HG03108 (cell line): ENCODE measurements at regions not wholly inside any gene's neighbourhood (a gene's known extent, or its start where the extent isn't known, plus 50 kb on each side); places are given as distances from the start of the nearest gene placed in this dataset.
"Not testable (repeated sequence)": the region's sequence is repeated elsewhere in the genome, so short reads cannot be mapped to it uniquely, and the experiment has no call there.

ENCODE experiments used
- ATAC-seq: cut with Tn5 transposase; IDR thresholded peaks from one replicate; pipeline ENCODE4 v1.9.1; 2021; ENCODE audit warnings: moderate library complexity; ENCODE audit not compliant: unreplicated experiment

DNA sequence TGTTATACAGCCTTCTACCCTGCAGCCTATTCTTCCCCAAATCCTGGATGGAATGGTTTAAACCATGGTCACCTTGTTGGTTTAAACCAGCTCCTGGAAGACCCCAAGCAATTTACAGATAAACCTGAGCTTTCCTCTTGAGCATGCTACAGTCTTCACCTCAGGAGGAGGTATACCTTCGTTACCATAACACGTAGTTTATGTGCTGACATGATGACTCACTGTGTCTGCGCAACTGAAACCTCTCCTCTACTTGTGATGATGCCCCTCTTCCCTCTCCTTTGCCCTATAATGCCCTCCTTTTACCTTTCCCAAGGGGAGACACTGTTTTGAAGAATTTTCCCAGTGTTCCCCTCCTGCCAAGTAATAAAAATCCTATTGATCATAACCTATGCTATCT lies 457.3 kb upstream of the RGS18 start:
- no peak for ATAC-seq

DNA sequence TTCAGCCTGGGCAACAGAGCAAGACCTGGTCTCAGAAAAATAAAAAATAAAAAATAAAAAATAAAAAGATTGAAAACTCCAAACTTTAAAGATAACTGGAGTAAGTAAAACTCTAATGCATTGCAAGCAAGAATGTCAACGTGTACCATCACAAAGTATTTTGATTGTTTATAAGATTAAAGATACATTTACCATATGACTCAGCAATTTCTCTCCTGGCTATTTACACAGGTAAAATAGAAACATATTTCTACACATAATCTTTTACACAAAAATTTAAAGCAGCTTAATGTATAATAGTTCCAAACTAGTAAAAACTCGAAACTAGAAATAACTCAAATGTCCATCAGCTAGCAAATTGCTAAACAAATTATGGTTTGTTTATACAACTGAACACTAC lies 456.1 kb upstream of the RGS18 start:
- no peak for ATAC-seq

- ATAC-seq: no peak
These were observed 451.0 kb upstream of the RGS18 start for GRCh38 chr1:191707288-191707687.

- no peak for ATAC-seq
These were observed 449.0 kb upstream of the RGS18 start for GRCh38 chr1:191709215-191709614.

- no peak for ATAC-seq
These were observed 446.3 kb upstream of the RGS18 start for GRCh38 chr1:191711961-191712360.

- ATAC-seq: no peak
These were observed 443.4 kb upstream of the RGS18 start for GRCh38 chr1:191714845-191715244.

GRCh38 chr1:191729742-191730141 lies 428.5 kb upstream of the RGS18 start:
- ATAC-seq: no peak

- ATAC-seq: not testable (repeated sequence)
These were observed 426.5 kb upstream of the RGS18 start for GRCh38 chr1:191731608-191732302.

DNA sequence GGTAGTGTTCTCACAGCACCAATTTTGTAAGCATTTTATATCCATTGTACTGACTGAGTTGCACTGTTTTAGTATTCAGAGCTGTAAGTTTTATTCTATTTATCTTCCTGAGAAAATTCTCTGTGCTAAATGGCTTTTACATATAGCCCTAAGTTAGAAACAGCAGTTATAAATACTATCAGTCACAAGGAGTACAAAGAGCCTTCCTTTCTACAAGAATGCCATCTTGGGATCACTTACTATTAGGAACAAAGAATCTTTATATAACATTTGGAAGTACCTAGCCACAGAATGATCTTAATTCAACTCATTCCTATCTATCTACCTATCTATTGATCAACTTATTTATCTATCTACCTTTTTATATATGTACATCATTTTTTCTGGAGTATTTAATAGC lies 423.9 kb upstream of the RGS18 start:
- no peak for ATAC-seq

GRCh38 chr1:191739544-191739943 lies 418.7 kb upstream of the RGS18 start:
- ATAC-seq: no peak

- no peak for ATAC-seq
These were observed 405.9 kb upstream of the RGS18 start for GRCh38 chr1:191752342-191752741.

DNA sequence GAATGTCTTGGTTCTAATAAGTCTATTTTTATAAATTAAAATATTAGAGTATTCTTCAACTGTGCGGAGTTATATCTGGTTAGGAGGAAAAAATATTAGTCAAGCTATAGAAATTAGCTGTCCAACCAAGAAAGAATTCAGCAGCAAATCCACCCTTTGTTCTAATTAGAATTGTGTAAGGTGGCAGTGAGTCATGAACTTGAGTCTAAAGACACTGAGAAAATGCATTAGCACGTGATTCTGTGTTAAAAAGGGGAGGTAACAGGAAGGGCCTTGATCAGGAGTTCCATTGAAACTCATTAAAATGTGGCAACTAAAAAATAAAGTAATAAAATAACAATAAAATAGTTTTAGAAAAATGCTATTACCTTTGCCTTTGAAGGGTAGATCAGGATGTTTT lies 398.2 kb upstream of the RGS18 start:
- no peak for ATAC-seq

DNA sequence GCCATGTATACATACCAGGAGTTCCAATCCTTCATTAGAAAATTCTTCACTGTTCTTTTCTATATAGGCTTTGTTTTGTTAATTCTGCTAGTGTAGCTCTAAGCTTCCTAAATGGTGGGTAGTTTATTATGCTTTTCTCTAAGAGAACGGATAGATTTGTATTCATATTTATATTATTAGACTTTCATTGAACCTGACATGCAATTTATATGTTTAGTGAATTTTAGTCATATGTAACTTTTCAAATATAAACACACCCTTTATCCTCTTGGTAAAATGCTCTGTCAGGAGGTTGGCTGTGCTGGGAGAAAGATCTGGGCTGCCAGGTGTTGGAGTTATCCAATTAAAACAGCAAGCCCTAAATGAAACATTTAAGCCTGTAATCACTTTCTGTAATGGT lies 369.7 kb upstream of the RGS18 start:
- no peak for ATAC-seq

DNA sequence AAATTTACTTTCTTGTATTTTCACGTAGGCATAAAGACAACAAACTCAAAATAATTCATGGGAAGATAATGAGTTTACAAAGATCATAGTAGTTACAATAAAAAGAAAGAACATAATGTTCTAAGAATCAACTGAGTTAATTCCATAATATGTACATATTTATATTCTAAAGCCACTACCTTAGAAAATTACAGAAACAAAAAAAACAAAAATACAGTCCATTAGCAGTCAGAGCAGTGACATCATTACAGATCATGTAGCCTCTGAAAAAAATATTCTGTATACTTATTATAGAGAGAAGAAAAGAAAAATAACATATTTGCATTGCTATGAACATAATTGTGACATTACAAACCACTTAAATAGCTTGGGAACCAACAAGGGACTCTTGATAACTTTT lies 360.1 kb upstream of the RGS18 start:
- ATAC-seq: no peak

GRCh38 chr1:191804311-191804710 lies 354.0 kb upstream of the RGS18 start:
- ATAC-seq: no peak

- ATAC-seq: not testable (repeated sequence)
These were observed 344.7 kb upstream of the RGS18 start for GRCh38 chr1:191813593-191813992.

DNA sequence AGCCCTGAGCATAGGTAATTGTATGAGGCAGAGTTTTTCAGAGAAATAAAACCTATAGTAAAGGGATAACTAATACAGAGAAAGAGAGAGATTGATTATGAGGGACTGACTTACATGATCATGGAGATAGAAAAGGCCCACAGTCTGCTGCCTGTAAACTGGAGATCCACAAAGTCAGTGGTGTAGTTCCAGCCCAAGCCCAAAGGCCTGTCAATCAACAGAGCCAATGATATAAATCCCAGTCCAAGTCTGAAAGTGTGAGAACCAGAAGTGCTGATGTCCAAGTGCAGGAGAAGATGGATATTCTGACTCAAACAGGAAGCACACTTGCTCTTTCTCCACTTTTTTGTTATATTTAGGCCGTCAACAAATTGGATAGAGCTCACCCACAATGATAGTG lies 340.1 kb upstream of the RGS18 start:
- no peak for ATAC-seq

DNA sequence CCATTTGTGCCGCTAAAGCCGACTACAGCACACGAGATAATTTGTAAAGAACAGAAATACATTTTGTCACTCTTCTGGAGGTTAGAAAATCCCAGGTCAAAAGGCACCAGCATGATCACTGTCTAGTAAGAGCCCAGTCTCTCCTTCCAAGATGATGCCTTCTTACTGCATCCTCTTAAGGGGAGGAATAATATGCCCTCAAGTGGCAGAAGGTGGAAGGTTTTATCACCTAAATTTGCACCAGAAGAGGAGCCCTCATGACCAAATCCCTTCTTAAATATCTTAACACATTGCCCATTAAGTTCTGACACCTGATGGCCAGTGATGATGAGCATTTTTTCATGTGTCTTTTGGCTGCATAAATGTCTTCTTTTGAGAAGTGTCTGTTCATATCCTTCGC lies 326.7 kb upstream of the RGS18 start:
- no peak for ATAC-seq

GRCh38 chr1:191839891-191840290 lies 318.4 kb upstream of the RGS18 start:
- no peak for ATAC-seq

- no peak for ATAC-seq
These were observed 306.3 kb upstream of the RGS18 start for GRCh38 chr1:191851799-191852595.

DNA sequence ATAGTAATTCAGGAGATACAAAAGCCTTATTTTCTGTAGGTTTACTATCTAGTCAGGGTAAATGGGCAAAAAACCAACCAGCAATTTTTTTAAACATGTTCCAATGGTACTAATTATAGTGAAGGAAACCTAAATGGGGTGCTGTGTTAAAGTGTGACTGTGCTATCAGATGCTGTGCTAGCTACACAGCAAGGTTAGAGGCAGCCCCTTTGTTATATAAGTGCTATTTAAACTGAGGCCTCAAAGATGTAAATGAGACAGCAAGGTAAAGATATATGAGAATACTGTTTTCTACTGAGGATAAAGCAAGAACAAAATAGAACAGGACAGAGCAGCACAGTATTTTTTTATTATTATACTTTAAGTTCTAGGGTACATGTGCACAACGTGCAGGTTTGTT lies 305.4 kb upstream of the RGS18 start:
- no peak for ATAC-seq

GRCh38 chr1:191857600-191857999 lies 300.7 kb upstream of the RGS18 start:
- no peak for ATAC-seq

DNA sequence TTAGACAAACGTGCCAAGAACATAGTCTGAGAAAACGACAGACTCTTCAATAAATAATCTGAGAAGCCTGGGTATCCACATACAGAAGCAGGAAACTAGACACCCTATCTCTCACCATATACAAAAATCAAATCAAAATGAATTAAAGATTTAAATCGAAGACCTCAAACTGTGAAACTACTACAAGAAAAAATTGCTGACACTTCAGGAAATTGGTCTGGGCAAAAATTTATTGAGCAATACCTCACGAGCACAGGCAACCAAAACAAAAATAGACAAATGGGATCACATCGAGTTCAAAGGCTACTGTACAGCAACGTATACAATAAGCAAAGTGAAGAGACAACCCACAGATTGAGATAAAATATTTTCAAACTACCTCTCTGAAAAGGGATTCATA lies 292.8 kb upstream of the RGS18 start:
- no peak for ATAC-seq
